Ascending aorta (tissue), 2 donors: ENCODE measurements at regions not wholly inside any gene's neighbourhood (a gene's known extent, or its start where the extent isn't known, plus 50 kb on each side); places are given as distances from the start of the nearest gene placed in this dataset.

Experiments
- DNase-seq, 2 donors: peaks; one replicate each; pipeline ENCODE4 v3.0.0-alpha.2; 2019; ENCODE audit warnings: low spot score in 2 of 2
- H3K27ac ChIP-seq, 2 donors: fragments of 200-600 bp; sonication (generic); one replicate each; pipeline ENCODE4 v1.5.1; 2016 to 2017; ENCODE audit warnings: mild to moderate bottlenecking in 1 of 2
- H3K27me3 ChIP-seq: fragments of 200-600 bp; sonication (generic); one replicate; pipeline ENCODE4 v1.5.1; 2017
- H3K36me3 ChIP-seq, 2 donors: fragments of 200-600 bp; sonication (generic); one replicate each; pipeline ENCODE4 v1.5.1; 2016
- H3K4me1 ChIP-seq, 2 donors: fragments of 200-600 bp; sonication (generic); one replicate each; pipeline ENCODE4 v1.5.1; 2016 to 2017; ENCODE audit warnings: mild to moderate bottlenecking in 1 of 2
- H3K4me3 ChIP-seq, 2 donors: fragments of 200-600 bp; sonication (generic); one replicate each; pipeline ENCODE4 v1.5.1; 2016 to 2017; ENCODE audit warnings: mild to moderate bottlenecking in 1 of 2
- H3K9me3 ChIP-seq, 2 donors: fragments of 200-600 bp; sonication (generic); one replicate each; pipeline ENCODE4 v1.5.1; 2016
- intact Hi-C: fragments of 100-400 bp; cut with DNase I; formaldehyde crosslinking; loops from one replicate; pipeline ENCODE4 v1.15.1; 2023
- TF ChIP-seq, protein P1 (sequence below), 3 experiments: fragments of 200-600 bp in 2 of 3; fragments of 450-650 bp in 1 of 3; sonication (generic) in 2 of 3; IDR thresholded peaks; one replicate each; pipeline ENCODE4 v1.5.1; 2016 to 2019; ENCODE audit warnings: antibody characterized with exemption in 3 of 3, mild to moderate bottlenecking in 1 of 3, moderate library complexity in 1 of 3

DNA sequence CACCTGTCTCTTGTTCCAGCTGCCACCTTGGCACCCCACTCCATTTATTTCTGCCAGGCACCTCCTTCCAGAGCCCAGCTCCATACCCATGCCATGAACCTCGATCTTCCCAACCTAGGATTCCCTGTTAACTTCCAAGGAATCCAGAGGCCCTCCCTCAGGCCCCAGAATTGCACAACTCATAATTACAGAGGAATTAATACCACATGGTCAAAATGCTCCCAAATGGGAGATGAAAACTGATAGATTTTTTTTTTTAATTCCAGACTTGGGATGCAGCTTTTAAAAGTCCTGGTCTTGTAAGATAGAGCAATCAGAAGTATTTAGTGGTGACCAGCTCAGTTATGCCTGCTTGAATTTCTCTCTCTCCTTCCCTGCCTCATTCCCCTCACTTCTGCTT lies 96.2 kb upstream of the CCDC112 start:
- H3K9me3 ChIP-seq: no peaks in the 10 kb centered on the region
- no peaks in the 10 kb centered on the region for H3K4me1 ChIP-seq
- intact Hi-C loops: no loop called here
- TF ChIP-seq, protein P1, sequence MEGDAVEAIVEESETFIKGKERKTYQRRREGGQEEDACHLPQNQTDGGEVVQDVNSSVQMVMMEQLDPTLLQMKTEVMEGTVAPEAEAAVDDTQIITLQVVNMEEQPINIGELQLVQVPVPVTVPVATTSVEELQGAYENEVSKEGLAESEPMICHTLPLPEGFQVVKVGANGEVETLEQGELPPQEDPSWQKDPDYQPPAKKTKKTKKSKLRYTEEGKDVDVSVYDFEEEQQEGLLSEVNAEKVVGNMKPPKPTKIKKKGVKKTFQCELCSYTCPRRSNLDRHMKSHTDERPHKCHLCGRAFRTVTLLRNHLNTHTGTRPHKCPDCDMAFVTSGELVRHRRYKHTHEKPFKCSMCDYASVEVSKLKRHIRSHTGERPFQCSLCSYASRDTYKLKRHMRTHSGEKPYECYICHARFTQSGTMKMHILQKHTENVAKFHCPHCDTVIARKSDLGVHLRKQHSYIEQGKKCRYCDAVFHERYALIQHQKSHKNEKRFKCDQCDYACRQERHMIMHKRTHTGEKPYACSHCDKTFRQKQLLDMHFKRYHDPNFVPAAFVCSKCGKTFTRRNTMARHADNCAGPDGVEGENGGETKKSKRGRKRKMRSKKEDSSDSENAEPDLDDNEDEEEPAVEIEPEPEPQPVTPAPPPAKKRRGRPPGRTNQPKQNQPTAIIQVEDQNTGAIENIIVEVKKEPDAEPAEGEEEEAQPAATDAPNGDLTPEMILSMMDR (IDR thresholded peaks at IDR 0.05): no peak
- no peak for DNase-seq
- H3K4me3 ChIP-seq: no peak overlapping the region
- no peak overlapping the region for H3K27ac ChIP-seq
- no peaks in the 10 kb centered on the region for H3K27me3 ChIP-seq
- H3K36me3 ChIP-seq: no peaks in the 10 kb centered on the region

DNA sequence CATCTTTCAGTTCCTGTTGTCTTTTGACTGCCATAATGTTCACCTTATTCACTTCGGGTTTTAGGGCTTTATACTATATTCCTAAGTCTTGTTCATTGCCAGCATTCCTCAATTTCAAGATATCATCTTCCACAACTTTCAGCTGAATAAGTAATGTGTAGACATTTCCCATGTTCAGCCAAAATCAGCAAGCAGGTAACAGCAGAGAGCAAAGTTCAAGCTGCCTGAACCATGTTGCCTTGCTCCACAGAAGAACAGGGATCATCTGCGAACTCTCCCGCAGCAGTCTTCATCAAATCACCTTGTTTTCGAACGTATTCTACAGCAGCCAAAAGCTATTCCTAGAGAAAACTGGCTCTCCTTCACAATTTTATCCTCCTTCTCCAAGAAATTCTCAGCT lies 95.3 kb upstream of the CCDC112 start:
- TF ChIP-seq, protein P1 (IDR thresholded peaks at IDR 0.05): no peak
- DNase-seq: no peak
- no peak overlapping the region for H3K4me3 ChIP-seq

DNA sequence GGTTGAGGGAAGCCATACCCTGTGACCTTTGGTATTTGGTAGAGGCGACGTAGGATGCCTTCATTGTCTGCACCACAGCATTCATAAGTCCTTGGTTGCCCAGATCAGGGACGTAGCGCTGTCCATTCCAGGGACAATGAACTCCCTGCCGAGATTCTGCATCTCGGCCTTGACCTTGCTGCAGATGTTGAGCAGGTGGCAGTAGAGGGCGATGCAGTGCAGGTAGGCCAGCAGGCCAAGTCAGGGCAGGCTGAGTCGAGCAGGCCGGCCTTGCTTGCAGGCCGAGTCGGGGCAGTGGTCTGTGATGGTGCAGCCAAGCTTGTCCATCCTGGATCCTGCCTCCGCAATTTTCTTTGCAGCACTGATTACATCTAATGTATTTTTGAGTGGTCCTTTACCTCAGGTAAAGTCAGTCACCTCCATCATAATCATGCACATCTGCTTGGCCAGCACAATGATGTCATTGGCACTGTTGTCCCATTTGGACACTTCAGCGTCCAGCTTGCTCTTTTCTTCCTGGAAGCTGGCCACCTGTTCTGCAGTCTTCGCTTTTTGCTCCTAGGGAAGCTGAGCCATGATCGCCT lies 93.4 kb upstream of the CCDC112 start:
- Histone ChIP-seq H3K27me3 (no peaks in the 10 kb centered on the region), H3K4me1 (no peaks in the 10 kb centered on the region), H3K36me3 (no peaks in the 10 kb centered on the region), H3K9me3 (no peaks in the 10 kb centered on the region), H3K4me3 (no peak overlapping the region), H3K27ac (no peak overlapping the region)
- DNase-seq: no peak
- TF ChIP-seq, protein P1 (IDR thresholded peaks at IDR 0.05): no peak
- intact Hi-C loops: no loop called here

More for the DNA sequence above, 95.3 kb upstream of the CCDC112 start:
- intact Hi-C loops: no loop called here
- no peak overlapping the region for H3K27ac ChIP-seq
- H3K36me3 ChIP-seq: no peaks in the 10 kb centered on the region
- H3K4me1 ChIP-seq: no peaks in the 10 kb centered on the region
- no peaks in the 10 kb centered on the region for H3K27me3 ChIP-seq
- no peaks in the 10 kb centered on the region for H3K9me3 ChIP-seq

DNA sequence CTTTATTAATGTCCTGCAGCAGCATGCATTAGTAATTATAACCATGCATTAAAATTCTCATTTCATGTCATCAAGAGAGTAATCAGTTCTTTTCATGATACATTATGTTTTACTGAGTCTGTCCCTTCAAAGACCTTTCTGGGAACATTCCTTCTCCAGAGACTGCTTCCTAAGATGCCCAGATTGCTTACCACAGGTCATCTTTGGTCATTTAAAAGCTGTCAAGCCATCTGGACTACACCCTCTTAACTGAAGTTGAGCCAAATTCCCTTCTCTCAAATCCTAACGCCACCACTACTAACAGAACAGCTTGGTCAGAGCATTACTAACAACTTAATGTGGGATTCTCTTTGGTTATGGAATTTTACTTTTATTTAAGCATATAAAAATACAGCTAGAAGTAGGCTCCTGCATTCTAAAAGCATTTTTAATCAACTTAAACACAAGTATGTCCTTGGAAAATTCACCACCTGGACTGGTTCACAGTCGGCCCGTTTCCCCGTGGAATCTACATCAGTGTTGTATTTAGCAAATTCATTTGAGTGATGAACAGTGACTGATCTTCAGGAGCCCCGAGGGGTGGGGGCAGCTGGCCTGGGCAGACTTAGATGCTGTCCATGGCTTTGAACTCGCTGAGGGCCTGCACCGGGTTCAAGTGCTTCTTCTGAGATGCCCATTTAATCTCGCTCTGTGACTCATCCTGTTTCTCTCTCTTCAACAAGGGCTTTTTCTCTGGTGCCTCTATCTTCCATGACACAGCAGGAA lies 92.8 kb upstream of the CCDC112 start:
- Histone ChIP-seq H3K27me3 (no peaks in the 10 kb centered on the region), H3K4me1 (no peaks in the 10 kb centered on the region), H3K9me3 (no peaks in the 10 kb centered on the region), H3K36me3 (no peaks in the 10 kb centered on the region), H3K4me3 (no peak overlapping the region), H3K27ac (no peak overlapping the region)
- intact Hi-C loops: no loop called here
- no peak for DNase-seq
- TF ChIP-seq, protein P1 (IDR thresholded peaks at IDR 0.05): no peak

DNA sequence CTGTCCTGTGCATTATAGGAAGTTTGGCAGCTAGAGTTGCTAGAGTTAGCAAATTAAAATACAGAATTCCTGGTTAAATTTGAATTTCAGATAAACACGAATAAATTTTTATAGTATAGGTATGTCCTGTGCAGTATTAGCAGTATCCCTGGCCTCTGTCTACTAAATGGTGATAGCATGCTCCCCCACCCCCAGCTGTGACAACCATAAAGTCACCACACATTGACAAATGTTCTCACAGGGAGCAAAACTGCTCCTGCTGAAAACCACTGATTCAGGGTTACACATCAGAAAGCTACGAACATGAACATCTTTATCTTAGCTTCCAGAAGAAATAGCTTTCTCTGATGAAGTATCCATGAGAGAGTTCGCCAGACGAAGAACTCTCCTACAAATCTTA lies 91.8 kb upstream of the CCDC112 start:
- Histone ChIP-seq H3K9me3 (no peaks in the 10 kb centered on the region), H3K27me3 (no peaks in the 10 kb centered on the region), H3K27ac (no peak overlapping the region), H3K36me3 (no peaks in the 10 kb centered on the region), H3K4me3 (no peak overlapping the region), H3K4me1 (no peaks in the 10 kb centered on the region)
- DNase-seq: no peak
- TF ChIP-seq, protein P1 (IDR thresholded peaks at IDR 0.05): no peak
- intact Hi-C loops: no loop called here
